ENCODE measurements at regions not wholly inside any gene's neighbourhood (a gene's known extent, or its start where the extent isn't known, plus 50 kb on each side); places are given as distances from the start of the nearest gene placed in this dataset.

DNA sequence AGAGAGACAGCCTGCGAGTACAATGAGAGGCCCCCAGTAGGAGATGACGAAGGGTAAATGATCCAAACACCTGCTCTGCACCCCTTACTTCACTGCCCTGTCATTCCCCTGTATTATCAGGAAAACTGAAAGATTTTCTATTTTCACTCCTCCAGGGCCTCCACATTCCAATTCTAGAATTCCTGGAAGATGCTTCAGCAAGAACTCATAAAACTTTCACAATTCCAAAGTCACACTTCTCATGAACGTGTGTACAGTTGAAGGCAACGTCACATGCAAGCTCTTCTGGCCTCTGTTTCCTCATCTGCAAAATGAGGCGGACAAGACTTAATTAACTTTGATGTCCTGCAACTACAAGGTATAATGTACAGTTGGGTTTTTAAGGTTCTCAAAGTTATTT, 62.8 kb upstream of the SPATA12 start:
- TF ChIP-seq, protein P1, sequence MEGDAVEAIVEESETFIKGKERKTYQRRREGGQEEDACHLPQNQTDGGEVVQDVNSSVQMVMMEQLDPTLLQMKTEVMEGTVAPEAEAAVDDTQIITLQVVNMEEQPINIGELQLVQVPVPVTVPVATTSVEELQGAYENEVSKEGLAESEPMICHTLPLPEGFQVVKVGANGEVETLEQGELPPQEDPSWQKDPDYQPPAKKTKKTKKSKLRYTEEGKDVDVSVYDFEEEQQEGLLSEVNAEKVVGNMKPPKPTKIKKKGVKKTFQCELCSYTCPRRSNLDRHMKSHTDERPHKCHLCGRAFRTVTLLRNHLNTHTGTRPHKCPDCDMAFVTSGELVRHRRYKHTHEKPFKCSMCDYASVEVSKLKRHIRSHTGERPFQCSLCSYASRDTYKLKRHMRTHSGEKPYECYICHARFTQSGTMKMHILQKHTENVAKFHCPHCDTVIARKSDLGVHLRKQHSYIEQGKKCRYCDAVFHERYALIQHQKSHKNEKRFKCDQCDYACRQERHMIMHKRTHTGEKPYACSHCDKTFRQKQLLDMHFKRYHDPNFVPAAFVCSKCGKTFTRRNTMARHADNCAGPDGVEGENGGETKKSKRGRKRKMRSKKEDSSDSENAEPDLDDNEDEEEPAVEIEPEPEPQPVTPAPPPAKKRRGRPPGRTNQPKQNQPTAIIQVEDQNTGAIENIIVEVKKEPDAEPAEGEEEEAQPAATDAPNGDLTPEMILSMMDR (IDR thresholded peaks at IDR 0.05; ENCODE audit: low read depth, low read length) = no peak
- TF ChIP-seq MAX (IDR thresholded peaks at IDR 0.05; ENCODE audit: low read depth, low read length) (no peak), POLR2A (IDR thresholded peaks at IDR 0.05; ENCODE audit: extremely low read depth, insufficient read length) (no peak), MYC (IDR thresholded peaks at IDR 0.05; ENCODE audit: low read depth, low read length) (no peak)

All from NB4 (cell line).